Gastrocnemius medialis (tissue), 4 donors: ENCODE measurements at regions not wholly inside any gene's neighbourhood (a gene's known extent, or its start where the extent isn't known, plus 50 kb on each side); places are given as distances from the start of the nearest gene placed in this dataset.

Experiments used
- CTCF ChIP-seq, 5 experiments: fragments of 450-650 bp in 3 of 5; fragments of 200-600 bp in 2 of 5; sonication (generic) in 2 of 5; IDR thresholded peaks in 4 of 5; conservative IDR thresholded peaks in 1 of 5; 1 replicate in 4 of 5; 2 replicates in 1 of 5; pipeline ENCODE4 v1.5.1; 2016 to 2019; ENCODE audit warnings: antibody characterized with exemption in 5 of 5, mild to moderate bottlenecking in 3 of 5, moderate library complexity in 3 of 5
- POLR2A ChIP-seq, 2 donors: fragments of 450-650 bp; IDR thresholded peaks; one replicate each; pipeline ENCODE4 v1.6.1; 2017; ENCODE audit warnings: antibody characterized with exemption in 2 of 2, mild to moderate bottlenecking in 2 of 2, moderate library complexity in 2 of 2

GRCh38 chr6:148137652-148138051, 205.0 kb upstream of the SASH1 start:
- TF ChIP-seq POLR2A (IDR thresholded peaks at IDR 0.05) = no peak
- no peak for TF ChIP-seq CTCF (IDR thresholded peaks at IDR 0.05 in 4 of 5, conservative IDR thresholded peaks at IDR 0.05 in 1 of 5)
